NT2/D1 (cell line): ENCODE measurements at regions not wholly inside any gene's neighbourhood (a gene's known extent, or its start where the extent isn't known, plus 50 kb on each side); places are given as distances from the start of the nearest gene placed in this dataset.

ENCODE experiments used
- SUZ12 ChIP-seq: IDR thresholded peaks from 2 replicates; pipeline ENCODE4 v1.6.1; 2011; ENCODE audit not compliant: insufficient read length, insufficient read depth; ENCODE audit errors: extremely low read depth
- YY1 ChIP-seq: IDR thresholded peaks from 2 replicates; pipeline ENCODE4 v1.6.1; 2011; ENCODE audit not compliant: insufficient read length, insufficient read depth

- TF ChIP-seq YY1 = no peak
- TF ChIP-seq SUZ12 = no peak
Measured at GRCh38 chr9:3721096-3721495, 195.3 kb upstream of the RFX3 start.
